SU-DHL-6 (cell line): ENCODE measurements at regions not wholly inside any gene's neighbourhood (a gene's known extent, or its start where the extent isn't known, plus 50 kb on each side); places are given as distances from the start of the nearest gene placed in this dataset.

Experiments used
- H2AFZ ChIP-seq: fragments of 200-600 bp; sonication (generic); 2 replicates; pipeline ENCODE4 v1.6.1; 2014; ENCODE audit warnings: low read depth, mild to moderate bottlenecking, moderate library complexity, mixed read lengths, antibody characterized with exemption, low read length; ENCODE audit not compliant: severe bottlenecking
- H3F3A ChIP-seq: fragments of 200-600 bp; shearing (Covaris generic); 2 replicates; pipeline ENCODE4 v1.6.0; 2016; ENCODE audit warnings: antibody characterized with exemption, mild to moderate bottlenecking; ENCODE audit not compliant: insufficient read depth
- H3K27ac ChIP-seq: fragments of 200-600 bp; sonication (generic); 2 replicates; pipeline ENCODE4 v1.5.1; 2016; ENCODE audit warnings: low read depth, mild to moderate bottlenecking, low read length, moderate library complexity, mixed read lengths
- H3K27me3 ChIP-seq: fragments of 200-600 bp; sonication (generic), shearing (Covaris generic); 2 replicates; pipeline ENCODE4 v1.6.0; 2014; ENCODE audit warnings: mild to moderate bottlenecking, low read length
- H3K36me3 ChIP-seq: fragments of 200-600 bp; sonication (generic); 2 replicates; pipeline ENCODE4 v1.6.1; 2014; ENCODE audit warnings: mild to moderate bottlenecking, low read length, mixed read lengths
- H3K4me2 ChIP-seq: fragments of 300-600, 200-600 bp; shearing (Covaris generic), sonication (generic); 2 replicates; pipeline ENCODE4 v1.6.0; 2014; ENCODE audit warnings: low read length, low read depth, mild to moderate bottlenecking; ENCODE audit not compliant: poor library complexity, severe bottlenecking
- H3K4me3 ChIP-seq: fragments of 200-600 bp; sonication (generic); 2 replicates; pipeline ENCODE4 v1.5.1; 2014; ENCODE audit warnings: antibody characterized with exemption, low read length, mild to moderate bottlenecking, mixed read lengths; ENCODE audit not compliant: insufficient read depth, poor library complexity, severe bottlenecking
- H3K79me2 ChIP-seq: fragments of 200-600 bp; sonication (generic); 2 replicates; pipeline ENCODE4 v1.6.1; 2014; ENCODE audit warnings: mild to moderate bottlenecking, low read length, moderate library complexity; ENCODE audit not compliant: insufficient read depth
- H3K9ac ChIP-seq: fragments of 200-600 bp; sonication (generic); 2 replicates; pipeline ENCODE4 v1.7.0; 2014; ENCODE audit warnings: mild to moderate bottlenecking, low read length
- H3K9me2 ChIP-seq: fragments of 200-600 bp; sonication (generic); replicated peaks from 2 replicates; pipeline ENCODE4 v1.6.1; 2014; ENCODE audit warnings: low read length; ENCODE audit not compliant: insufficient read depth
- H3K9me3 ChIP-seq: fragments of 200-600 bp; sonication (generic); 2 replicates; pipeline ENCODE4 v1.6.1; 2014; ENCODE audit warnings: low read length, mixed read lengths; ENCODE audit not compliant: insufficient read depth
- H4K20me1 ChIP-seq: fragments of 200-600 bp; sonication (generic); 2 replicates; pipeline ENCODE4 v1.6.1; 2014; ENCODE audit warnings: low read depth, mild to moderate bottlenecking, antibody characterized with exemption, low read length, moderate library complexity, mixed read lengths
- EZH2phosphoT487 ChIP-seq: fragments of 200-600 bp; sonication (generic), shearing (Covaris generic); conservative IDR thresholded peaks from 2 replicates; pipeline ENCODE4 v1.6.1; 2018; ENCODE audit warnings: mild to moderate bottlenecking, antibody characterized with exemption, low read length, moderate library complexity, mixed read lengths
- TF ChIP-seq, protein P1 (sequence below): fragments of 200-600 bp; sonication (generic); IDR thresholded peaks from one replicate; pipeline ENCODE4 v1.5.1; 2017; ENCODE audit warnings: antibody characterized with exemption, mild to moderate bottlenecking, low read length, moderate library complexity; ENCODE audit not compliant: insufficient read depth, poor library complexity, severe bottlenecking

GRCh38 chr2:189252991-189253675 lies 73.6 kb upstream of the COL5A2 start:
- H3K9ac ChIP-seq = no peak overlapping the region
- H3K4me2 ChIP-seq = no peak overlapping the region

GRCh38 chr2:189253836-189254235 lies 74.3 kb upstream of the COL5A2 start:
- Histone ChIP-seq H3K9me3 (no peaks in the 10 kb centered on the region), H3K36me3 (no peaks in the 10 kb centered on the region), H3K27ac (no peak overlapping the region), H4K20me1 (no peaks in the 10 kb centered on the region), H3K79me2 (no peaks in the 10 kb centered on the region), H3K27me3 (no peaks in the 10 kb centered on the region), H3K9me2 (no peaks in the 10 kb centered on the region), H3K4me2 (no peak overlapping the region), H2AFZ (no peak overlapping the region), H3F3A (no peaks in the 10 kb centered on the region), H3K4me3 (no peak overlapping the region), H3K9ac (no peak overlapping the region)
- TF ChIP-seq, protein P1, sequence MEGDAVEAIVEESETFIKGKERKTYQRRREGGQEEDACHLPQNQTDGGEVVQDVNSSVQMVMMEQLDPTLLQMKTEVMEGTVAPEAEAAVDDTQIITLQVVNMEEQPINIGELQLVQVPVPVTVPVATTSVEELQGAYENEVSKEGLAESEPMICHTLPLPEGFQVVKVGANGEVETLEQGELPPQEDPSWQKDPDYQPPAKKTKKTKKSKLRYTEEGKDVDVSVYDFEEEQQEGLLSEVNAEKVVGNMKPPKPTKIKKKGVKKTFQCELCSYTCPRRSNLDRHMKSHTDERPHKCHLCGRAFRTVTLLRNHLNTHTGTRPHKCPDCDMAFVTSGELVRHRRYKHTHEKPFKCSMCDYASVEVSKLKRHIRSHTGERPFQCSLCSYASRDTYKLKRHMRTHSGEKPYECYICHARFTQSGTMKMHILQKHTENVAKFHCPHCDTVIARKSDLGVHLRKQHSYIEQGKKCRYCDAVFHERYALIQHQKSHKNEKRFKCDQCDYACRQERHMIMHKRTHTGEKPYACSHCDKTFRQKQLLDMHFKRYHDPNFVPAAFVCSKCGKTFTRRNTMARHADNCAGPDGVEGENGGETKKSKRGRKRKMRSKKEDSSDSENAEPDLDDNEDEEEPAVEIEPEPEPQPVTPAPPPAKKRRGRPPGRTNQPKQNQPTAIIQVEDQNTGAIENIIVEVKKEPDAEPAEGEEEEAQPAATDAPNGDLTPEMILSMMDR = no peak
- no peak for TF ChIP-seq EZH2phosphoT487

More at GRCh38 chr2:189252991-189253675, 73.6 kb upstream of the COL5A2 start:
- no peak overlapping the region for H3K4me3 ChIP-seq
- TF ChIP-seq EZH2phosphoT487 = no peak
- TF ChIP-seq, protein P1 = no peak
- no peaks in the 10 kb centered on the region for H3K36me3 ChIP-seq
- H3K9me2 ChIP-seq = no peaks in the 10 kb centered on the region
- no peaks in the 10 kb centered on the region for H3K9me3 ChIP-seq
- no peaks in the 10 kb centered on the region for H3K79me2 ChIP-seq
- no peaks in the 10 kb centered on the region for H3K27me3 ChIP-seq
- no peak overlapping the region for H2AFZ ChIP-seq
- H3K27ac ChIP-seq = no peak overlapping the region
- no peaks in the 10 kb centered on the region for H3F3A ChIP-seq
- H4K20me1 ChIP-seq = no peaks in the 10 kb centered on the region

DNA sequence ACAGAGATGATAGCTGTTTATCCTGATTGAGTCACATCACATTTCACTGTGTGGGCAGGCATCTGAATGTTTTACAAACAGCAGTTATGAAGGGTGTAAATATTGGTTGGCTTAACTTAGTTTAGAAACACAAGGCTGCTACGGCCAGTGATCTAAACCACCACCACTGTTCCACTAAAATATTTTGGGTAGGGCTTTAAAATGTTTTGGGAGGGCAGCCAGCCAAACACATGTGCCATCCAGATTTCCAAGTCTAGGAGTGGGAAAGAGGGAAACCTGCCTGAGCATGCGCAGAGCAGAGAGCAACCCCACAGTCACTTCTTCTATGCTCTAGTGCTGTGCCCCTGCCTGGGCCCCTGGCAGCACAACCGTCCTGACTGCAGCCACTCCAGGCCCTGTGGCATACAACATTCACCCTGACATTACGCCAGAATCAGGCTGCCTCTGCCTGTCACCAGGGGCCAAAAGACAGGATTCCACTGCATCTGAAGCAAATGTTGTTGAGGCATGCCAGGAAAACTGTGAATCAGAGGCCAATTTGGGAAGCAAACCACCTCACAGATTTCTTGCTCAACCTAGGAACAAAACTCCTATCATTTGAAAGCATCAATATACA lies 74.8 kb upstream of the COL5A2 start:
- no peaks in the 10 kb centered on the region for H3K36me3 ChIP-seq
- no peak for TF ChIP-seq EZH2phosphoT487
- TF ChIP-seq, protein P1 = no peak
- H3K79me2 ChIP-seq = no peaks in the 10 kb centered on the region
- H3F3A ChIP-seq = no peaks in the 10 kb centered on the region
- H3K4me3 ChIP-seq = no peak overlapping the region
- H3K27me3 ChIP-seq = no peaks in the 10 kb centered on the region
- H3K27ac ChIP-seq = no peak overlapping the region
- H3K4me2 ChIP-seq = no peak overlapping the region
- no peaks in the 10 kb centered on the region for H3K9me2 ChIP-seq
- H2AFZ ChIP-seq = no peak overlapping the region
- H4K20me1 ChIP-seq = no peaks in the 10 kb centered on the region
- H3K9ac ChIP-seq = no peak overlapping the region
- no peaks in the 10 kb centered on the region for H3K9me3 ChIP-seq
